ENCODE measurements at regions not wholly inside any gene's neighbourhood (a gene's known extent, or its start where the extent isn't known, plus 50 kb on each side); places are given as distances from the start of the nearest gene placed in this dataset.

DNA sequence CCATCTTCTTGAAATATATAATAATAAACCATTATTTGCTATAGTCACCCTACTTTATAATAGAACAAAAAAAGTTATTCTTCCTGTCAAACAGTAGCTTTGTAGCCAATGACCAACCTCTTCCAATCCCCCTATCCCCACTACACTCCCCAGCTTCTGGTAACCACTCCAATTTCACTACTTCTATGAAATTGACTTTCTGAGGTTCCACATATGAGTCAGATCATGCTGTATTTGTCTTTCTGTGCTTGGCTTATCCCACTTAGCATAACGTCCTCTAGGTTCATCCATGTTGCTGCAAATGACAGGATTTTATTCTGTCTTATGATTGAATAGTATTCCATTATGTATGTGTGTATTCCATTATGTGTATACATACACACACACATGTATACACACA is 809.7 kb upstream of the NDST4 start:
- ATAC-seq (no peak), DNase-seq (no peak)
- intact Hi-C loops (cut with micrococcal nuclease): no loop called here

DNA sequence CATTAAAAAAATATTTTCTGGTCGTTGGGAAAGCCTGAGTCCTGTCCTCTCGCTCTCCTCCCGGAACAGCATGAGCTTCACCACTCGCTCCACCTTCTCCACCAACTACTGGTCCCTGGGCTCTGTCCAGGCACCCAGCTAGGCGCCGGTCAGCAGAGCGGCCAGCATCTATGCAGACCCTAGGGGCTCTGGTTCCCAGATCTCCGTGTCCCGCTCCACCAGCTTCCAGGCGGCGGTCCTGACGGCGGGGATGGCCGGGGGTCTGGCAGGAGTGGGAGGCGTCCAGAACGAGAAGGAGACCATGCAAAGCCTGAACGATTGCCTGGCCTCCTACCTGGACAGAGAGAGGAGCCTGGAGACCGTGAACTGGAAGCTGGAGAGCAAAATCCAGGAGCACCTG is 807.2 kb upstream of the NDST4 start:
- ATAC-seq (no peak), DNase-seq (no peak)
- intact Hi-C loops (cut with micrococcal nuclease): no loop called here

DNA sequence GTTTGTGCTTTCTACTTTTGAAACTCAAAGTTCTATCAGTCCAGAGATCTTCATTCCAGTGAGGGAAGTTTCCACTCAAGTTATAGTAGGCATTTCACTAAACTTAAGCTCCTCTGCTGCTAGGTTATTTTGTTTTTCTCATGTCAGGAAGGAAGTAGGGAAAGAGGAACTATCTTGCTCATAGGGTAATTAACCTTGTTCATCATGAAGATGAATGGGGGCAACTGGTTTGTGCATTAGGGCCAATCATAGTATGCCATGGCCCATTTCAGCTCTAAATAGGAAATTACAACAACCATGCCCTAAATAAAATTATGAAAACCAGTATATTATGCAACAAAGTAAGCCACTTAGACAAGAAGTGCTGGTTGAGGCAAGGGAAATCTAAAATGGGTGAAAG is 804.7 kb upstream of the NDST4 start:
- DNase-seq: no peak
- intact Hi-C loops (cut with micrococcal nuclease): no loop called here
- no peak for ATAC-seq

DNA sequence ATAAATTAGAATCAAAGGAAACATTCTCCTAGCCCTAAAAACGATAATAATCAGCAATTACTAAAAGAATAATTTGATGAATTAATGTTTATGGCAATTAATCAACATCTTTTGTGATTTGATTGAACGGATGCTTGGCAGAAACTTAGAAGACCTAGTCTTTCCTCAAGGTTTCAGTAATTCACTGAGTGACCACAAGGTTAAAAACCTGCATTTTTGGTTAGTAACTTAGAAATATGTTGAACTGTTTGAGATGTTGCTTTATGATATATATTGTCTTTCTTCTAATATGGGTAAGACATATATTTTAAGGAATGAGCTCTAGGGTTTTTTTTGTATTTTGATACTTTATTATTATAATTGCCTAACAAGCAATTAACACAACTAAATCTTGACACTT is 793.0 kb upstream of the NDST4 start:
- no peak for DNase-seq
- ATAC-seq: no peak
- intact Hi-C loops (cut with micrococcal nuclease): no loop called here

DNA sequence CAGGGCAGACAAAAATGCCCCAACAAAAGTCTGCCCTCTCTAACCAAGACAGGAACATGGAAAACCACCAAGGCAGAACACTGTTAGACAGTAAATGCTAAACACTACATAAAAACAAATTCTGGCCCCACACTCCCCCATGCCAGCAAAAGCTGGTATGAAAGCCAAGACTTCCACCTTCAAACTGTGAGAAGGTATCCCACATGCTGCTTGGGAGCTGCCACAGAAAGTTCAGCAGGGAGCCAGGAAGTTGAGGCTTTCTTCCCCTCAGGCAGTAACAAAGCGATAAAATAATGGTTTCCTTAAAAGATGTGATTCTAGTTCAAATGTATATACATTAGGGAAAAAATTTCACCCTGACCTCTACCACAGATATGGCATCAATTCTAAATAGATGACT is 770.4 kb upstream of the NDST4 start:
- no peak for ATAC-seq
- DNase-seq: no peak
- intact Hi-C loops (cut with micrococcal nuclease): no loop called here

DNA sequence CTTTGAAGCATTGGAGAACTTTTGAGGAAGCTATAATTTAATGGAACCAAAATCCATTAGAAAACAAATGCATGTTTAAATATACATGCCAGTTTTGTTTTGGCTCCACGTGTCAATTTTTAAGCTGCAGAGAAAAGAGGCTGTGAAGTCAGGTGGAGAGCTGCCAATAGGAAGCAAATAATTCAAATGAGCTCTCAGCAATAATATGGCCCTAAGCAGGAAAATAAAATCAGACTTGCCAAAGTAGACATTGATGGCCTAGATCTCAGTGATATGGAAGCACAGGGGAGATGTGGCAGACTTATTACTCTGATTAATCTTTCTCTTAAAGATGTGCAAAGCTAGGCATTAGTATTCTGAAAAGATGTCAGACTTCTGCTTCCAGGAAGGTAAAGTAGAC is 769.8 kb upstream of the NDST4 start:
- intact Hi-C loops (cut with micrococcal nuclease): no loop called here
- no peak for ATAC-seq
- DNase-seq: no peak

DNA sequence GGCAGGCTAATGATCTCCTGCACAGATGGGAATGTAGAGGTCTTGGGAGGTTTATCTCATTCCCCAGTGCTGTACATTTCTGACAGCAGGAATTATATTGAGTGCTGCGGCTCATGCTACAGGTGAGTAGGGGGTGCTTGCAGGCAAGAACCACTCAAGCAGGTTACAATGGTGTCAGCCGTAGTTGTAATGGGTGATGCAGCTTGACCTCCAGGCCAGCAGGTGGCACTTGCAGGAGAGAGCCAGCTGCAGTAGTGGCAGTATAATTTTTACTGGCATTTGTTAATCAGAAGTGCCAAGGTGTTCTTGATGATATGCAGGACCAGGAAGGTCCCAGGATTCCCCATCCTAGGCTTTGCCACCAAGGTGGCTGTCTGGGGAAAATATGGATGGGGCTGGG is 759.6 kb upstream of the NDST4 start:
- no peak for DNase-seq
- ATAC-seq: no peak
- intact Hi-C loops (cut with micrococcal nuclease): no loop called here

DNA sequence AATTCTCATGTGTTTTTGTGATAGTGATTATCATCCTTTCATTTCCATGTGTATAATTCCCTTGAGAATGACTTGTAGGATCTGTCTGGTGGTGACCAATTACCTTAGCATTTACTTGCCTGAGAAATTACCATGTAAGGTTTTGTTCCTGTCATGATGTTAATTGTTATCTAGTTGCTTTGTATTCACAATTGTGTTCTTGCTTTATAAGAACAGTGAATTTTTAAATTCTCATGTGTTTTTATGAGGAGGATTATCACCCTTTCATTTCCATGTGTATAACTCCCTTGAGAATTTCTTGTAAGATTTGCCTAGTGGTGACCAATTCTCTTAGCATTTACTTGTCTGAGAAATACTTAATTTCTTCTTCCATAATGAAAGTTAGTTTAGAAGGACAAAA is 758.2 kb upstream of the NDST4 start:
- intact Hi-C loops (cut with micrococcal nuclease): no loop called here
- no peak for DNase-seq
- ATAC-seq: no peak

DNA sequence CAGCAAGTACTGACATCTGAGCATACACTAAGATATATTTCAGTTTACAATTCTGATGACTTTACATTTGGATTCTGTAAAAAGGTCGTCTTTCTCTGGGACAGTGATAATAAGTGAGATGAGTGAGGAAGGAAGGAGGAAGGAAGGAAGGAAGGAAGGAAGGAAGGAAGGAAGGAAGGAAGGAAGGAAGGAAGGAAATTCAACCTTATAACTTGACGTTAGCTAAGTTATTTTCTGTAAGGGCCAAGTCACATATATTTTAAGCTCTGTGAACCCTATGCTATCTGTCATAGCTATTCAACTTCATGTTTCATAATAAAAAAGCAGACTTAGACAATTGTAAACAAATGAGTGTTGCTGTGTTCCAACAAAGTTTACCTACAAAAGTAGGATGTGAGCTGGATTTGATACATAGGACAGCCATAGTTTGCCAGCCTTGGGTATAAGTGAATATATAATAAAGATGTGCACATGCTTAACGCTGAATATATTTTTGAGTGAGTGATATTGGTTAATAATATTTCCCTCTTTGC is 753.0 kb upstream of the NDST4 start:
- DNase-seq: no peak
- ATAC-seq: no peak
- intact Hi-C loops (cut with micrococcal nuclease): no loop called here

DNA sequence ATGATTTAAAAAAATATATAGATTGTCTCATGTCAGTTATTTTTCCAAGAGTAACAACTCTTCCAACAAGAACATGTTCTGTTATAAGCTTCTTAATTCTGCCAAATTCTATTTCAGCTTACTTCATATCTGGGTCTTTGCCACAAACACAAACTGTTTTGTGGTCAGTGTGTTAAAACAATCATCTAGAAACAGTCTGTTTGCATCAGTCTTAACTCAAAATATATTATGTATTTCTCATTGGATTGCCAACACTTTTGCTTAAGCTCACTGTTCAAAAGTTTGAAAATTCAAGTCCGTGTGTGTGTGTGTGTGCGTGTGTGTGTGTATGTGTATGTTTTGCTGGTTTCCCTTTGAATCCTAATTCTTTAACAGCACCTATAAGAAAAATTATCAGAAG is 752.3 kb upstream of the NDST4 start:
- ATAC-seq (no peak), DNase-seq (no peak)
- intact Hi-C loops (cut with micrococcal nuclease): no loop called here

DNA sequence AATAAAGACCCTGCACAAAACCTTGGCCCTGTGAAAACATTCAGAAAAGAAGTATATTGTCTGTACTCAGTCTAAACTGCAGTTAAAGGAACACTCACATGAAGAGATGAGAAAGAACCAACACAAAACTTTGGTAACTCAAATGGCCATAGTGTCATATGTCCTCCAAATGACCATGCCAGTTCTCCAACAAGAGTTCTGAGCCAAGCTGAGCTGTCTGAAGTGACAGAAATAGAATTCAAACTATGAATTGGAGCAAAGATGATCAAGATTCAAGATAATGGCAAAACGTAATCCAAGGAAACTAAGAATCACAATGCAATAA is 739.3 kb upstream of the NDST4 start:
- DNase-seq (no peak), ATAC-seq (no peak)
- intact Hi-C loops (cut with micrococcal nuclease): no loop called here

DNA sequence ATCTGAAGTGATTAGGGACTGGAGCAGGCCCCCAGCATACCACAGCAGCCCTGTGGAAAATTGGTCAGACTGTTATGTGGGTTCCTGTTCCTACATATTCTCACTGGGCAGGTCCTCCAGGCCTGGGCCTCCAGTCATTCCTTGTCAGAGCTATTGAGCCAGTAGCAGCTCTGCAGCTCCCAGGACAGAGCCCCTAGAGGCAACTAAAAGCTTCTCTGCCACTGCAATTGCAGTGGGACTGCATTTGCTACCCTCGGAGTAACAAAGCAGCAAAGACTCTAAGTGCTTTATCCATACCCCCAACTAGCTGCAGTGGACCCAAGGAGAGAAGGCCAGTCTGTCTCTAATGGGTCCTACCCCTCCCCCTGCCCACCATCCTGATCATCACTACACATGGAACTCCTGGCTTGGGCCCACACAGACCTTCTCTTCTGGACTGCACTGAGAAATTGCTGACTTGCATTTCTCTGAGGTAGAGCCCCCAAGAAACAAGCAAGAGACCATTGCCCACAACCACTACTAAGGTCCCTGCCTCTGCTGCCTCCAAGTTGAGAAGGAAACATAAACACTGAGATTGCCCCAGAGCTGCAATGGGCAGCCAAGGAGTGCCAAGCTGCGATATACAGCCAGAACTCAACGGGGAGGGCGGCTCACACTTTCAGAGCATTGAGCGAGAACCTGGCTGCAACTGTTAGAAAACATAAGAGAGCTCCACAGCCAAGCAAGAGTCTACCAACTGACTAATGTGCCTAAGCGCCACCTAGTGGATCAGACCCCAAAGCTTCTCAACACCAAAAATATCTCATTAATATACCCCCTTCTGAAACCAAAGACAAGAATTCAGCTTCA is 738.7 kb upstream of the NDST4 start:
- intact Hi-C loops (cut with micrococcal nuclease): no loop called here
- no peak for DNase-seq

DNA sequence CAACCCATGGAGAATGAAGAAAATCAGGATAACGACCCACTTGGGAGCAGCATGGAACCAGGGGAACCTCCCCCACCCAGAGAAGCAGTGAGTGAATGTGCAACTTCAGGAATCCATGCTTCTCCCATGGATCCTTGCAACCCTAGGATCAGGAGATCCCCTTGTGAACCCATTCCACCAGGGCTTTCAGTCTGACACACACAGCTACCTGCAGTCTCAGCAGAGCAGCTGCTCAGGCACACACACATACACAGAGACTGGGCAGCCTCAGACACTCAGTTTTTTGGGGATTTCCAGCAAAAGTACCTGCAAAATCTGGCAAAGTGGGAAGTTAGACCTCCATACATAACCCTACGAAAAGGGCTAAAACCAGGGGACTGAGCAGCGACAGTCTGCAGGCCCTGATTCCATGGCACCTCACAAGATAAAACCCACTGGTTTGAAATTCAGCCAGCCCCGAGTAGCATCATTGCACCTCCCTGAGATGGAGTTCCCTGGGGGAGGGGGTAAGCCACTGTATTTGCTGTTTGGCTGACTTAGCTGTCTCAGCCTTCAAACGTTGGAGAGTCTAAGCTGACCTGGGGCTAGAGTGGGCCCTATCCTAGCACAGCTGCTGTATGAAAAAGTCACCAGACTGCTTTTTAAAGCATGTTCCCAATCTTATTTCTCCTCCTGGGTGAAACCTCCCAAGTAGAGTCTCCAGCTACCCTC is 737.5 kb upstream of the NDST4 start:
- no peak for ATAC-seq
- intact Hi-C loops (cut with micrococcal nuclease): no loop called here
- DNase-seq: no peak

More for the DNA sequence above, 738.7 kb upstream of the NDST4 start:
- no peak for ATAC-seq

DNA sequence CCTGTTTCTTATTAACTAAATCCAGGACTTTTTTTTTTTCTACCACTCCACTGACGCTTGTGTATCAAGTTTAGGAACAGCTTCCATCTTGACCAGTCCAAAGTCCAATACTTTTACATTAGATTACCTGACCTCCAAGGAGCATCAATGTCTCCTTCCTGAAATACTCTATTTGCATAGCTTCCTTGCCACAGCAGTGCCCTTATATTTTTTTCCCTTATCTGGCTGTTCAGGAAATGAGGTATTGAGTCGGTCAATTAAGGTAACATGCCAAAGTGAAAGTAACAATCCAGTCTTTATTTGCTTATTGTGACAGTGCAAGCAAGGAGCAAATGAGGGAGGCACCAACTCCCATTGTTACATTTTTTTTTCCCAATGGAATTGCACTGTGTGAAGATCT is 730.8 kb upstream of the NDST4 start:
- intact Hi-C loops (cut with micrococcal nuclease): no loop called here
- no peak for ATAC-seq

DNA sequence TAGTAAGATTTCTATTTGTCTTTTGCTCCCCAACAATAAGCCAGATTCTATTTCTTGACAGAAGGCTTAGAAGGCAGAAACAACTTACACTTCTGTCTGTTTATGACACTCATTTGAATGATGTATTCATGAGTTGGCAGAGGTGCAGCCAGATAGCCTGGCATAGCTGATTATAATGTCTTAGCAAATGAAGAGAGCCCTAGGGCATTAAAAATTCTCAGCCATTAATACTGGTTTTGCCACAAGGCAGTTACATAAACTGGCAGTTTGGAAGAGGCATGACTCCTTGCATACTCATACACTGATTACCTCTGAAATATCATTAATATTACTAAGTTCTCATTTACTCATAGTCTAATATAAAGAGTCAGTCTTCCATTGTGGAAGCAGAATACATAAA is 728.5 kb upstream of the NDST4 start:
- intact Hi-C loops (cut with micrococcal nuclease): no loop called here
- DNase-seq (no peak), ATAC-seq (no peak)

More for the DNA sequence above, 730.8 kb upstream of the NDST4 start:
- no peak for DNase-seq

DNA sequence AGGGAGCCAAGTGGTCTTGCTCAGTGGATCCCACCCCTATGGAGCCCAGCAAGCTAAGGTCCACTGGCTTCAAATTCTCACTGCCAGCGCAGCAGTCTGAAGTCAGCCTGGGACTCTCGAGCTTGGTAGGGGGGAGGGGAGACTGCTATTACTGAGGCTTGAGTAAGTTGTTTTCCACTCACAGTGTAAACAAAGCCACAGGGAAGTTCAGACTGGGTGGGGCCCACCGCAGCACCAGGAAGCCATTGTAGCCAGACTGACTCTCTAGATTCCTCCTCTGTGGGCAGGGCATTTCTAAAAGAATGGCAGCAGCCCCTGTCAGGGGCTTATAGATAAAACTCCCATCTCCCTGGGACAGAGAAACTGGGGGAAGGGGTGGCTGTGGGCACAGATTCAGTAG is 721.0 kb upstream of the NDST4 start:
- intact Hi-C loops (cut with micrococcal nuclease): no loop called here
- DNase-seq (no peak), ATAC-seq (no peak)

DNA sequence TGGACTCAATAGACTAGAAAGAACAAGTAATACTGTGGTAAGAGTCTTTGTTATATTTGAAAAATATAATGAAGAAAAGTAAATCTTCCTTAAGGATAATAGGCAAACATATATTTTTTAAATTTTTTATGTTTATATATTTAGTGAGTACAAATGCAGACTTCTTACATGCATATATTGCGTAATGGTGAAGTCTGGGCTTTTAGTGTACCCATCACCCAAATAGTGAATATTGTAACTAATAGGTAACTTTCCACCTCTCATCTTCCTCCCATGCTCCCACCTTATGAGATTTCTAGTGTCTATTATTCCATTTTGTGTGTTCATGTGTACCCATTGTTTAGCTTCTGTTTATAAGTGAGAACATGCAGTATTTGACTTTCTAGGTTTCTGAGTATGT is 711.2 kb upstream of the NDST4 start:
- ATAC-seq (no peak), DNase-seq (no peak)
- intact Hi-C loops (cut with micrococcal nuclease): no loop called here

DNA sequence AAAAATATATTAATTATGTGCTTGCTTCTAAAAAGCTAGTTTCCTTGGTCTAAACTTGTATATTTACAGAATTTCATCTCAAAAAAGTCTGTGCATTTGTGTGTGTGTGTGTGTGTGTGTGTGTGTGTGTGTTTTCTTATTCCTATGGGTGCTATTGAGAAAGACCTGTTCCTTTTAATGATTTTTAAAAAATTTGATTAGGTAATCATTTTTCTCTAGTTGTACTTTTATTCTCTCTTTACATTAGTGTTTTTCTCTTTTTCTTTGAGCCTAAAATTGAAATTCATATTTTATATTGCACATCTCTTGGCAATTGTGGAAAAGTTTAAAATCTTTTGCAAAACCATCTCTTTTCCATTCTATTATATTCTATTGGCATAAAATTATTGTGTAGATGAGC is 690.4 kb upstream of the NDST4 start:
- no peak for DNase-seq
- ATAC-seq: no peak
- intact Hi-C loops (cut with micrococcal nuclease): no loop called here

DNA sequence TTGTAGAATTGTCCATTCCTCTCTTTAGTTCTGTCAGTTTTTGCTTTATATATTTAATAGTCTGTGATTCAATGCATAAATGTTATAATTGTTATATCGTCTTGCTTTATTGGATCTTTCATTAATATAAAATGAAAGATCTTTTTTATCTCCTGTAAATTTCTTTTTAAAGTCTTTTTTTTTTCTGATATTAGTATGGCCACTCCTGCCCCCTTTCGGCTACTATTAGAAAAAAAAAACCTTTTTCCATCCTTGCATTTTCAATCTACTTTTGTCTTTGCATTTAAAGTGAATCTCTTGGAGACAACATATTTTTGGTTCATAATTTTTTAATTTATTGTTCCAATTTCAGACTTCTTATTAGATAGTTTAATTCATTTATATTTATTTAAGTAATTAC is 677.4 kb upstream of the NDST4 start:
- intact Hi-C loops (cut with micrococcal nuclease): no loop called here
- no peak for ATAC-seq
- no peak for DNase-seq

DNA sequence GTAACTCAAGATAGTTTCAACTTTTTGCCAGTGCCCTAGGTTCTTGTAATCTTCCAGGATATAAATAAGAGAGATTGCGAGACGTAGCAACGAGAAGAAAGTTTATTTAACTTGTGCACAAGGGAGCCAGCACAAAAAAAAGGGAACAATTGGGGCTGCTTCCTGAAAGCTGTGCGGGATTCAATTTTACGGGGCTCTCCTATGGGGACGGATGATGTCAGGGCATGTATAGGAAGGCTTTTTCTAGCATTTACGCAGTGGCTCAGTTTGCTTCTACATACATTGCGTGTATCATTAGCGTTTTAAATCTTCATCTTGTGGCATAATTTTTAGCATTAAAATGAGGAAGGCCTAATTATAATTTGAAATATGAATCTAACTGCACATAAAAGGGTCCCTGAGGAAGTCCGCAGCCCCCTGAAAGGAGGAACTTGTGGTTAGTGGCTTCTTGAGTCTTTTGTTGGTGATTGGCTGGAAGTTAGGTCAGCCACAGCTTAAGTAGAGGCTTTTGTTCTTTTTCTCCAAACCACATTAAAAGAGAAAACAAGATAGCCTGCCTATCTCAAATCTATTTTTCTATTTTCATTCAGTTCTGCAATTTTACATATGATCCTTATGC is 668.2 kb upstream of the NDST4 start:
- DNase-seq (no peak), ATAC-seq (no peak)
- intact Hi-C loops (cut with micrococcal nuclease): no loop called here

DNA sequence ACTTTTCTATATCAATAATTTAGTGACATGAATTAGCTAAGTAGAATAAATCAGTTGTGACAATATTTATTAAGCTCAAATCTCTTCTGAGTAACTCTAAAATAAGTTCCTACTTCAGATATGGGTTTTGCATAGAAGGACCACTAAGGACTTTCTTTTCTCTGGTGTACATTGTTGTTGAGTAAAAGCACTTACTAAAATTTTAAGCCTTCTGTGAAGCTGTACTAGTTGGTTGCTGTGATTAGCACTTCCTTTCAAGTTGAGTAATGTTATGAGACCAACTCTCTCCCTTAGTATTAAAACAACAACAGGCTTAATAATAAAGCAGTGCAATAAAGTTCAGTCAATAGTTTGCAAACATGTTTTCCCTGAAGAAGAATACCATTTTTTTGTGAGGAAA is 667.4 kb upstream of the NDST4 start:
- DNase-seq (no peak), ATAC-seq (no peak)
- intact Hi-C loops (cut with micrococcal nuclease): no loop called here
